Erythroblast (primary cell): ENCODE measurements at regions not wholly inside any gene's neighbourhood (a gene's known extent, or its start where the extent isn't known, plus 50 kb on each side); places are given as distances from the start of the nearest gene placed in this dataset.

ENCODE experiments used
- GATA1 ChIP-seq: IDR thresholded peaks from 2 replicates; pipeline ENCODE4 v1.6.1; 2011; ENCODE audit warnings: low read depth, mild to moderate bottlenecking, control low read depth, low read length, moderate library complexity
- POLR2A ChIP-seq: IDR thresholded peaks from 2 replicates; pipeline ENCODE4 v1.6.1; 2011; ENCODE audit warnings: mild to moderate bottlenecking, low read length

- TF ChIP-seq POLR2A (no peak), GATA1 (no peak)
Measured at GRCh38 chr9:81351166-81351565, 338.2 kb downstream of the TLE1 start.
